ENCODE measurements at regions not wholly inside any gene's neighbourhood (a gene's known extent, or its start where the extent isn't known, plus 50 kb on each side); places are given as distances from the start of the nearest gene placed in this dataset.

DNA sequence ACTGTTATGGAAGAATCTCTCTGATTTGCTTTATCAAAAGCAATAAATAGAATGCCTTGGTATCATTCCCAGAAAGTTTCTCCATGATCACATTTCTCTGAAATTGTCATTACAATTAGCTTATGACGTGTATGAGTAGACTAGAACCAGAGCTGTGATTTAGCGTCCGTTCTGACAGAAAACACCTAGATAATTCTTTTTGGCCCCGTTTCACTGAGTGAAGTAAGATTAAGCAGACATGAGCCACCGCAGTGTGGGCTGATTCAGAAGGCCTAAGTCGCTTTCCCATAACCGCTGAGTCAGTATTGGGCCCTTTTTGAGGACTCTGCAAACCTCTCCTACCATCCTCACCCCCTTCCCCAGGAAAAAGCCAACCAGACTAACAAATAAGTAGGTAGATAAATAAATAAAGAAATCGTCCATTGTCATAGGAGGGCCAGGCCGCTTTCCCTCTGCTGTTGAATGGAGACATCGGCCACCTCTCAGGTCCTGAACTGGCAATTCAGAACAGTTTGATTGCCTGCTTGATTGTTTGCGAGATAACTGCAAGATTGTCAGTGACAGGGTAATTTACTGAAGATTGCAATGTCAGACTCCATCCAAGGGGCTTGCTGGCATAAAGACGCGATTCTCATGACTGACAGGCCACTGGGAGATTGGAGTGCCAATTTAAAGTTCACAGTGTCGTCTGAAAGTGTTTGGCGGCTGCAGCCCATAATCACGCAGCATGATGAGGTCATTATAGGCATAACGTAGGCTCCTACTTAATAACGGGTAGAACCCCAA, 105.0 kb upstream of the WWC1 start:
- DNase-seq (ENCODE audit: extremely low spot score, insufficient read length, low read depth) (no peak), FAIRE-seq (no peak)

DNA sequence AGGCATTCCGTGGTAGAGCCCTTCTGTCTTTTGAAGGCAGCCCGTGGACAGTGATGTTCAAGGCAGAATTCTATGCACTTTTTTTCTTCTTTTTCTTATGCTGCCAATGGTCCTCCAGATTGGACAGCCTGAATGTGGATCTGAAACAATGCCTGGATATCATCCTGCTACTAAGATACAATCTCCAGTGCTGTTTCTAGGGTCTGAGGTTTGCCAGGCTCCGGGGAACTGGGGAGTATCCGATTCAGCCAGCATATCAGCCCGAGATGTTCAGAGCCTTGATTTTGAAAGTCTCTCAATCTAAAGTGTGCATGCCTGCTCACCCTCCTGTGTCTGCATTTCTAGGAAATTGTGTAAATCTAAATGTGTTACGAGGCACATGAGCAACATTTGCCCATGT, 103.8 kb upstream of the WWC1 start:
- no peak for DNase-seq (ENCODE audit: extremely low spot score, insufficient read length, low read depth)
- FAIRE-seq: no peak

DNA sequence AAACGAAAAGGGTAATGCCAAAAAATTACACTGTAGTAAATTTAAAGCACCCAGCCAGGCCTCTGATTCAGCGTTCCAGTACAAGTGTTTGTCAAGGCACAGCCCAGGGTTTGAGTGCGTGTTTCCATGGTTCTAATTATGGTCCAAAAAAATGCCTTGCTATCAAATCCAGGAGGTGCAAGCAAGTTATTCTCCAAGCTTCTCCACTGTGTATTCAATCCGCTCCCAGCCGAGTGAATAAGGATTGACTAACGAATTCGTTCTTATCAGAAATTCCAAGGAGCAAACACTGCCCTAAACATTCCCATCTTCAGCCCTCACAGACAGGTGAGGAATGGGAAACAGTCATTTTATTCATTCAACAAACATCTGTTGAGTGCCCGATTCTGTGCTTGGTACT, 103.3 kb upstream of the WWC1 start:
- DNase-seq (ENCODE audit: extremely low spot score, insufficient read length, low read depth) (no peak), FAIRE-seq (no peak)

DNA sequence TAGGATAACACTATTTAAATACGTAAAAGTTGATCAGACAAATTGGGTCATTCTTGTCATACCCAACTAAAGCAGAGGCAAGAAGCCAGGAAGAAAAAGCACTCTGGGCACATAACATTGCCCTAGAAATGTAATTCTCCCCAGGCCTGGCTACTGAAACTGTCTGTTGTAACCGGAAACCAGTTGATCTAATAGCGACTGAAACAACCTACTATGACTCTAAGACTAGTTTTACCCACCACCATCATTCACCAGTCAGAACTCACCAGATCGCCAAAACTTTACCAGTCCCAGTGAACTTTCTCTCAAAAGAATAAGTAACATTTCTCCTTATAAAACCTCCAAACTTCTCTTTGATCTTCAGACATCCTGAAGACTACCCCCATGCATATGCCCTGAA, 99.3 kb upstream of the WWC1 start:
- DNase-seq (ENCODE audit: extremely low spot score, insufficient read length, low read depth) (no peak), FAIRE-seq (no peak)

DNA sequence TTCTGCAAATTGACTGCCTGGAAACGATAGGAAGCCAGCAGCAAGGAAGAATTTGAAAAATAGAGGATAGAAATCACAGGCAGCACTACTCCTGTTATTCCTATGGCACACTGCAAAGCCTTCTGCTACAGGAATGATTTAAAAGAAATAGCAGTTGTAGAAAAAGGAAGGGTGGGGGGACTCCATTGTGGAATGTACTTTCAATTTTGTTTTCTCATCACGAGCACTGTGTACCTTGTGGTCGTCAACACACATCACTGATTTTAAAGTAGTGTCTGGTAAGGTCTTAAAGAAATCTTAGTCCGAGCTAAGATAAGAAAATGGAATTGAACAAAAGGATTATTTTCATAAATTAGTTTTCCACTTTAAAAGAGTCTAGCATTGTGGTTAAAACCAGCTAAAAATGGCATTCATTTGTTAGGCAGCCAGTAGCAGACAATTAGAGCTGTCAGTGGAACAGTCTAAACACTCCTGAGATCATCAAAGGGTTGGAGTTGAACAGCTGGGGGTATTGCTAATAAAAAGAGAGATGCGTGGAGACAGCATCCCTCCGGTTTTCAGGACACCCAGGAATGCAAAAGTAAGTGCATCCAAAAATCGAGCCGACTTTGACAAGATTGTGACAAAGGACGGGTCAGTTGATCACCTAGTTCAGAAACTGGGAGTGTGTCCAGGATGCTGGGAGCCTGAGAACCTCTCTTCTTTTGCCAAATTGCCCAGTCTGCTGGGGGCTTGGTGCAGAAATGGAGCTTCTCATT, 97.8 kb upstream of the WWC1 start:
- FAIRE-seq: no peak
- no peak for DNase-seq (ENCODE audit: extremely low spot score, insufficient read length, low read depth)

DNA sequence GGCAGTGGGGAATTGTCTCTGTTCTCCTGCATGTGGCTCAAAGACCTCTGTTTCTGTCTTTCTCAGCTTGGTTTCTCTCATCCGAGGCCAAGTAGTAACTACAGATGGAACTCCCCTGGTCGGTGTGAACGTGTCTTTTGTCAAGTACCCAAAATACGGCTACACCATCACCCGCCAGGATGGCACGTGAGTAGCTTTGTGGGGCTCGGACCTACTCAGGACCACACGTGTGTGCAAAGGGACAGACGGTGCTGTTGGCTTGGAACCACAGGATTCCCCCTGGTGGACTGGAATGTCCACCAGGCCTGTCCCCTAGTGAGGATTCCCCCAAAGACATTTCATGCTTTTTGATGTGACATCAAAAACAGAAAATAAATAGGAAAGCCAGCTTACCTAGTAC, 96.3 kb upstream of the WWC1 start:
- FAIRE-seq (no peak), DNase-seq (ENCODE audit: extremely low spot score, insufficient read length, low read depth) (no peak)

DNA sequence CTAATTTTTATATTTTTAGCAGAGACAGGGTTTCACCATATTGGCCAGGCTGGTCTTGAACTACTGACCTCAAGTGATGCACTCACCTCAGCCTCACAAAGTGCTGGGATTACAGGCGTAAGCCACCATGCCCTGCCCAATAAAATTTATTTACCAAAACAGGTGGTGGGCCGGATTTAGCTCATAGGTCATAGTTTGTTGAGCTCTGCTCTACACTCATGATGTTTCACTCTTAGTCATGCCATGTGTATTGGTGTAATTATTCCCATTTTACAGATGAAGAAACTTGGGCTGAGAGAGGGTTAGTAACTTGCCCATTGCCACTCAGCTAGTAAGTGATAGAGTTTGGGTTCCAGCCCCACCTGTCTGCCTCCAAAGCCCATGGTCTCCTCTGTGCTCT, 93.1 kb upstream of the WWC1 start:
- DNase-seq (ENCODE audit: extremely low spot score, insufficient read length, low read depth) (no peak), FAIRE-seq (no peak)

DNA sequence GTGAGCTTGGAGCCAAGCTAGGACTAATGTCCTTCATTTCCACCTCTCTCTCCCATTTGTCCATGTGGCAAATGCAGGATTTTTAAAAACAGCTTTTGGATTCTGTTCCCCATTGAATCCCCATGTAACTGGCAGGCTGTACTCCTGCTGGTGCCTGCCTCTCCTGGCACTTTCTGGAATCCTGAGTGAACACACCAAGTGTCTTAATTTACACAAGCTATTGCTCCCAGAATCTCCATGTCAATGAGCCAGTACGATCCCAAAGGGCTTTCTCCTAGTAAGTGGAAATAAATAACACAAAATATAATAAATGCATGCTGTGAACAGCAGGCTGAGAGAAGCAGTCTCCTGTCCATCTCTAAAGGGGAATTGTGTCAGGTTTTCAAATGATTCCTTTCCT, 88.4 kb upstream of the WWC1 start:
- DNase-seq (ENCODE audit: extremely low spot score, insufficient read length, low read depth) (no peak), FAIRE-seq (no peak)

DNA sequence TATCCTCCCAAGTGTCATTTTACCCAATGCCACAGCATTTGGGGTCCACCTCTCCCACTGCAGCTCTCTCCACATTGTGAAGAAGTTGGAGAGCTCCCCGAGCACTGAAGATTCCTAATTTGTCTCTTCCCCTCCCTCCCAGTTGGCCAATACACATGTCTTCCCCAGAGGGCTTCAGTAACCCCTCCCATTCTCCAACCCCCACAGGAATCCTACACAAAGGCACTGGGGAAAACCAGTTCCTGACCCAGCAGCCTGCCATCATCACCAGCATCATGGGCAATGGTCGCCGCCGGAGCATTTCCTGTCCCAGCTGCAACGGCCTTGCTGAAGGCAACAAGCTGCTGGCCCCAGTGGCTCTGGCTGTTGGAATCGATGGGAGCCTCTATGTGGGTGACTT, 87.3 kb upstream of the WWC1 start:
- no peak for DNase-seq (ENCODE audit: extremely low spot score, insufficient read length, low read depth)
- FAIRE-seq: no peak

DNA sequence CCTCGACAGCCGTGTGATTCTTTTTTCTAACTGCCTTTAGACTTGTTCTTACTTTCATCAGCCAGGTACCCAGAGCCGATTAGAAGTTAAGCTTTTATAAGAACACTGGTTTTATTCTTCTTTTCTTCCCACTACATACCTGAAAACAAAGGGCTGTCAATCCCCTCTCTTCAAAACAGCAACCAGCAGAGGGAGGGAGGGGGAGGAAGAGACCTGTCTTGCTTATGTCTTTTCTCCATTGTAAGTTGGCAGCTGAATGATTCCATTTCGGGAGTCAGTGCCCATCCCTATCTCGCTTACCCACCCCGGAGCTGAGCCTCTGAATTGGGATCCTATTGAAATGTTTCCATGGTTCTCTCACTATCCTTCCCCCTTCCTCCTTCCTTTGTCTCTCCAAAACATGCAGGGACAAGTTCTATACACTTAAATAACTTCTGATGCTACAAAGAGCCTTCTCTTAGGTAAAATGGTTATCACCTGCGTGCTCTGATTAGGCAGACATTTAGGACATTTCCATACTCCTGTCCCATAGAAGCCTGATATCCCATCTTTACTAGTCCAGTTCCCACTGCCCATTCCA, 83.9 kb upstream of the WWC1 start:
- no peak for DNase-seq (ENCODE audit: extremely low spot score, insufficient read length, low read depth)
- FAIRE-seq: no peak

DNA sequence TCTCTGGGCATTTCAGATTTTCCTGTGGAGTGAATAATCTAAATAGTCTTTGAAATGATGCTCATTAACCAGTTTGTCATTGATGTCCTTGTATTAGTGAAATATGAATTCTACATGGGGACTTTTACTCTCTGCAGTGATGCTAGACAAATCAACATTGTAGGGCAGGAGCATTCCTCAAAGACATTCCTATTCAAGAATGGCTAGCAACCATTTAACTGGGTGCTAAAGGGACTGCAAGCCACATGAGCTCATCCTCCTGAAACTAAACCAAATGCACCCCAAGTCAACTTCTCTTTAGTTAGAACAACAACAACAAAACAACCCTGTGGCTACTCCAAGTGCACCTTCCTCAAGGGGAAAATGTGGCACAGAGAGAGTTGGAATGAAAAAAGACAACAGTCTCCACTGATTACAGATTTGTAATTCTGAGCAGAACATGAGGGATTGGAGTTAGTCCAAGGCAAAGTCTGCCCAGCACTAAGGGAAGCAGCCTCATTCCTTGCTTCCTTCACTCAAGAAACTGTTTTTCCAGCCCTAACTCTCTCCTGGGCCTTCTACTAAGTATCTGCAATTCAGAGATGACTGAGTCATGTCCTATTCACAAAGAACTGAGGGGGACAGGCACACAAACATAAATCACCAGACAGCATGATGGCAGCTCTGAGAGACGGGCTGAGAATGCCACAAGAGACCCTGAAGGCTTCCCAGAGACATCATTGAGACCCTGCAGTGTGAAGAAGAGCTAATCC, 82.0 kb upstream of the WWC1 start:
- FAIRE-seq (no peak), DNase-seq (ENCODE audit: extremely low spot score, insufficient read length, low read depth) (no peak)

DNA sequence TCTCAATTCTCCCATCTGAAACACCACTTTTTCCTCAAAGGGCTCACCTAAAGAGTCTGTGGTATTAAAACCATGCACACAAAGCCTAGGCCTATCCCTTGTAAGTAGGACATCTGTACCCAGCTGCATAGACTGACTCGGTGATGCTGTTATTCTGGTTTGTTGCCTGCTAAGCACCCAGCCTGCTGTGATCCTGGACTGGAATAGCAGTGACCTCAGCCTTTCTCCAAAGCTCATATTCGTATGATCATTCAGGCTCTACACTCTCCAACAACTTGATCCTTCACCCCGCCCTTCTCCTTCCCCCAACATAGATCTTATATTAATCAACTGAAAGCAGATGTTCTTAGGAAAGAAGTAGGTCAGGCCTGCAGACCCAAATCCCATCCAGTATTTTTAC, 81.4 kb upstream of the WWC1 start:
- FAIRE-seq (no peak), DNase-seq (ENCODE audit: extremely low spot score, insufficient read length, low read depth) (no peak)

DNA sequence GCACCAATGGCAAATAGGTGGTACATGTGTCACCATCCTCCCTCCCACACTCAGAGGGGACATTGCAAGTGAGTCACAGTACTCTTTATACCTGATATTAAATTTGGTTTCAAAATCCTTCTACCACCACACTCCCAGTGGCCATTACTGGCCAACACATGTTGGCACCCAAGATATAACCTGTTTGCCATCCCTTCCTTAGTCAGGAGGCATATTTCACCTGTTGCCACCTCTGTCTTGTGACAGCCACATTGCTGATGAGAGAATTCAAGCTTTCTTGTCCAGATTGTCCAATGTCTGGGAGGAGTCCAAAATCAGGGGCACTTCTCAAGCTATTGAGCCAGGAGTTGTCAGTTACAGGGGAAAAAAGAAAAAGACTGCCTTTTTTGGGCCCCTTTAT, 80.2 kb upstream of the WWC1 start:
- FAIRE-seq (no peak), DNase-seq (ENCODE audit: extremely low spot score, insufficient read length, low read depth) (no peak)

DNA sequence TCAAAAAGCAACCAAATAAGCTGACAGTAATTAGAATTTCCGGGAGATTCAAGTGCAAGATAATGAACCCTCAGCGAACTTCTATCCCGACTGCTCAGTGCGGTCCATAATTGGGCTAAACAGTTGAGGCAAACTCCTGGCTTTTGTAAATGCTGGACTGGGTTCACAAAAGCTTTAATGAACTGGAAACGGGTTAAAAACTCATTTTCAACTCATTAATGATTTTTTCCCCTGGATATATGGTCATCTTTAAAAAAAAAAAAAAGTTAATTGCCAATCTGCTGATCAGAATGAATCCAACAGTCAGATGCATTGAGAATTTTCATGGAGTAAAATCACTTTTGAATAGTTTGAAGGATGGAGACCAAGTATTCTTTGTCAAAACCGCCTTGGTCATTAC, 79.5 kb upstream of the WWC1 start:
- no peak for FAIRE-seq
- DNase-seq (ENCODE audit: extremely low spot score, insufficient read length, low read depth): no peak

DNA sequence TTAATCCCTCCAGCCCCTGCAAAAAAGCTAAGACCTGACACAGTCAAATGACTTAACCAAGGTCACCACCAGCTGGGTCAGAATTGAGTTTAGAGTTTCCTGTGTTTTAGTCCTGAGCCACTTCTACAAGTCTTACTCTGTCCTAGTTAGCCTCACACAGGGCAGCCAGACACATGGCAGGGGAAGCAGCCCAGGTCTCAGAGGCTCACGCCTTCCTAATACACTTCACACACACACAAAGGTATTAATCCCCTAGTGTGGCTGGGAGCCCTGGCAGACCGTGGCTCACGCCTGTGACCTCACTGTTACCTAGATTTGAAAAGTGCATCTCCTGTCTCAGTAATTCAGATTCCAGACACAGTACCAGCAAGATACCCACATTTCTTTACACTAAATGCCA, 77.4 kb upstream of the WWC1 start:
- FAIRE-seq (no peak), DNase-seq (ENCODE audit: extremely low spot score, insufficient read length, low read depth) (no peak)

DNA sequence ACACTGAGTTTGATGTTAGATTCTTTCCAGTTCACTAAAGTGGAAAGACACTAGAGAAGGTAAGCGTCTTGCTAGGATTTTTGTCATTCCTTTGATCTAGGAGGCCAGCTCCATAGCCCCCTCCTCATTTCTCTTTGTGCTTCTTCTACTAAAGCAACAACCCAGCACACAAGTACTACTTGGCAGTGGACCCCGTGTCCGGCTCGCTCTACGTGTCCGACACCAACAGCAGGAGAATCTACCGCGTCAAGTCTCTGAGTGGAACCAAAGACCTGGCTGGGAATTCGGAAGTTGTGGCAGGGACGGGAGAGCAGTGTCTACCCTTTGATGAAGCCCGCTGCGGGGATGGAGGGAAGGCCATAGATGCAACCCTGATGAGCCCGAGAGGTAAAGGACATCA, 76.6 kb upstream of the WWC1 start:
- FAIRE-seq (no peak), DNase-seq (ENCODE audit: extremely low spot score, insufficient read length, low read depth) (no peak)

DNA sequence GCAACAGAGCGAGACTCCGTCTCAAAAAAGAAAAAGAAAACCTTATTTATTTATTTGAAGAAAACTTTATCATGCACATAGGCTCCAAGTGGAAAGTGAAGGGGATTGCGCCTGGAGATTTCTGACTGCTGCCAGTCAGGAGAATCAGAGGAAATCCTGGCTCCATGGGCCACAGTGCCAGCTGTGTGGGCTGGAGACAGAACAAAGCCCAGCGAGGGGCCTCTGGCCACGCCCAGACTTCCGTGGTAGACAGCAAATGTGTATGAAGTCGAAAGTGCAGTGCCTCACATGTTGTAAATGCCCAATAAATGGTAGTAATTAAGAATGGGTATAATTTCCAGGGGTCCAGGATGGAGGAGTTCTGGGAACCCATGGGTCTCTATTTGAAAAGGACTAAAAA, 75.8 kb upstream of the WWC1 start:
- DNase-seq (ENCODE audit: extremely low spot score, insufficient read length, low read depth): no peak

DNA sequence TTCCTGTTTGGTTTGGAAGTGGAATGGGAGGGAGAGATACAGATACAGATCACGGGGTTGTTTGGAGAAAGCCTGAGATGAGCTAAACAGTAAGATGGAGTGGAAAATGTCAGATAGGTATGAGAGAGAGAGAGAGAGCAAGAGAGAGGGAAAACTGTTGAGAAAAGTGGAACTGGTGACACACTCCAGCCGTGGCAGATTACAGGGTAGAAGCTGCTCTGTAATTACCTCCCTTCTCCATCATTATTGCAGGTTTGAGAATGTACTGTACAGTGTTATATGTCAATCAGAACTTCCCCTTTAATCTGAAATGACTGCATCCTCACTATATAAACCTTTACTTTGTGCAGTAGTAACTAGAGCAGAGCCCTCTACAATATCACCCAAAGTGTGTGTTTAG, 74.5 kb upstream of the WWC1 start:
- no peak for FAIRE-seq
- no peak for DNase-seq (ENCODE audit: extremely low spot score, insufficient read length, low read depth)

More for the DNA sequence above, 75.8 kb upstream of the WWC1 start:
- no peak for FAIRE-seq

DNA sequence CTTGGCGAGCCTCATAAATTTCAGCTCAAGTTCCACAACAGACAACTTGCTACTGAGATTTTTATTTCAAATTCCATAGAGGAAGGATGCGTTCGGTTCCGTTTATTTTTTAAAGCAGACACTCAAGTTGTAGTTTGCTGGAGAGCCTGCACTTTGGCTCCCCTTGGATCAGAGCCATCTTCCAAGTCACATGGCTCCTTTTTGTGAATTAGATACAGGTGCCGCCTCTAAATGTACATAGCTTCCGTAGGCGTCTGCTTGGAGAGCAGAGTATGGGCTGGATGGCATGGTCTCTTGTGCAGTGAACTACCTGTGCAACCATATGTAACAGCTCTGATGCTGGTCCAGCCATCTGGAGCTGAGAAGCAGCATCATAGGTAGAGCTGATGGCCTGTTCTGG, 73.9 kb upstream of the WWC1 start:
- FAIRE-seq: no peak
- no peak for DNase-seq (ENCODE audit: extremely low spot score, insufficient read length, low read depth)

DNA sequence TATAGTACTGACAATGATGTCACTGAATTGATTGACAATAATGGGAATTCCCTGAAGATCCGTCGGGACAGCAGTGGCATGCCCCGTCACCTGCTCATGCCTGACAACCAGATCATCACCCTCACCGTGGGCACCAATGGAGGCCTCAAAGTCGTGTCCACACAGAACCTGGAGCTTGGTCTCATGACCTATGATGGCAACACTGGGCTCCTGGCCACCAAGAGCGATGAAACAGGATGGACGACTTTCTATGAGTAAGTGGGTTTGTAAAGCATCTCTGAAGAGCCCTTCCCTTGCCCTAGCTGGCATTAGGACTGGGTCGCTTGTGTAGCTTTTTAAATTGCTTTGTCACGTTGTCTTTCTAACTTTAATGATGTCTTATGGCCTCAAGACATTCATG, 72.7 kb upstream of the WWC1 start:
- FAIRE-seq (no peak), DNase-seq (ENCODE audit: extremely low spot score, insufficient read length, low read depth) (no peak)

Measured in GM18507 (cell line).